ENCODE measurements at regions not wholly inside any gene's neighbourhood (a gene's known extent, or its start where the extent isn't known, plus 50 kb on each side); places are given as distances from the start of the nearest gene placed in this dataset.
A peak's percentile ranks its signal among the peaks of the same experiment; 100 is the strongest.
"Not testable (repeated sequence)": the region's sequence is repeated elsewhere in the genome, so short reads cannot be mapped to it uniquely, and the experiment has no call there.

- Histone ChIP-seq H3K9me3 (no peaks in the 10 kb centered on the region), H3K4me1 (peaks cover 39% of the 10 kb centered on the region), H3K36me3 (no peaks in the 10 kb centered on the region), H3K4me3 (no peak overlapping the region), H3K27me3 (no peaks in the 10 kb centered on the region), H3K27ac (peak overlapping the region; percentile 17)
- TF ChIP-seq, protein P1, sequence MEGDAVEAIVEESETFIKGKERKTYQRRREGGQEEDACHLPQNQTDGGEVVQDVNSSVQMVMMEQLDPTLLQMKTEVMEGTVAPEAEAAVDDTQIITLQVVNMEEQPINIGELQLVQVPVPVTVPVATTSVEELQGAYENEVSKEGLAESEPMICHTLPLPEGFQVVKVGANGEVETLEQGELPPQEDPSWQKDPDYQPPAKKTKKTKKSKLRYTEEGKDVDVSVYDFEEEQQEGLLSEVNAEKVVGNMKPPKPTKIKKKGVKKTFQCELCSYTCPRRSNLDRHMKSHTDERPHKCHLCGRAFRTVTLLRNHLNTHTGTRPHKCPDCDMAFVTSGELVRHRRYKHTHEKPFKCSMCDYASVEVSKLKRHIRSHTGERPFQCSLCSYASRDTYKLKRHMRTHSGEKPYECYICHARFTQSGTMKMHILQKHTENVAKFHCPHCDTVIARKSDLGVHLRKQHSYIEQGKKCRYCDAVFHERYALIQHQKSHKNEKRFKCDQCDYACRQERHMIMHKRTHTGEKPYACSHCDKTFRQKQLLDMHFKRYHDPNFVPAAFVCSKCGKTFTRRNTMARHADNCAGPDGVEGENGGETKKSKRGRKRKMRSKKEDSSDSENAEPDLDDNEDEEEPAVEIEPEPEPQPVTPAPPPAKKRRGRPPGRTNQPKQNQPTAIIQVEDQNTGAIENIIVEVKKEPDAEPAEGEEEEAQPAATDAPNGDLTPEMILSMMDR (IDR thresholded peaks at IDR 0.05), result no peak
- intact Hi-C loops (cut with DNase I), result no loop called here
- DNase-seq, result no peak
- peak; percentile 8 for ATAC-seq
Observed at GRCh38 chr7:104956753-104957450, 57.1 kb upstream of the KMT2E start.

DNA sequence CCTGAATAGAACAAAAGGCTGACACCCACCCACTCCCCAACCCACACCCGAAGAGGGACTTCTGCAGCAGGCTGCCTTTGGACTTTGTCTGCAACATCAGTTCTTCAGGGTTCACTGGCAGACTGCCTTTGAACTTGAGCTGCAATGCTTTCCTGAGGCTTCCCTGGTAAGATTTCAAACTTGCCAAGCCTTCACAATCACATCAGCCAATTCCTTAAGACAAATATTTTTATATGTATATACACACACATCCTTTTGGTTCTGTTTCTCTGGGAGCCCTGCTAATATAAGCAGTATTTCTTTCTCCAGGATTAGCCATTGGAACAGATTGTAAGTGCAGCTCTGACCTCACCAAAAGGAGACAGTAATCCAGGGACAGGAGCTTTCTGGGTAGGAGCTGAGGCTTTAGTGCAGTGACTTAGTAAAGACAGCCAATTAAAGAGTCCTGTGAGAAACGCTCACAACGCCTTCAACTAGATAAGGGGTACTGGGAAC is 55.6 kb upstream of the KMT2E start:
- no peaks in the 10 kb centered on the region for H3K27me3 ChIP-seq
- TF ChIP-seq, protein P1 (IDR thresholded peaks at IDR 0.05), result no peak
- intact Hi-C loops (cut with DNase I), result no loop called here
- H3K9me3 ChIP-seq, result no peaks in the 10 kb centered on the region
- DNase-seq, result no peak
- no peak for ATAC-seq
- no peak overlapping the region for H3K4me3 ChIP-seq
- H3K36me3 ChIP-seq, result no peaks in the 10 kb centered on the region
- no peak overlapping the region for H3K27ac ChIP-seq
- H3K4me1 ChIP-seq, result peaks cover 54% of the 10 kb centered on the region

- ATAC-seq; H3K27ac ChIP-seq; intact Hi-C loops (cut with DNase I); H3K27me3 ChIP-seq; H3K4me3 ChIP-seq; DNase-seq; H3K9me3 ChIP-seq; H3K36me3 ChIP-seq: not testable (repeated sequence)
- peaks cover 65% of the 10 kb centered on the region for H3K4me1 ChIP-seq
Observed at GRCh38 chr7:104959483-104959882, 54.5 kb upstream of the KMT2E start.

- Histone ChIP-seq H3K27me3 (no peaks in the 10 kb centered on the region), H3K9me3 (no peaks in the 10 kb centered on the region), H3K27ac (peak overlapping the region; percentile 70), H3K4me3 (no peak overlapping the region), H3K36me3 (no peaks in the 10 kb centered on the region), H3K4me1 (peaks cover 62% of the 10 kb centered on the region)
- ATAC-seq (peak; percentile 87), DNase-seq (no peak)
- intact Hi-C loops (cut with DNase I), result no loop called here
- TF ChIP-seq, protein P1 (IDR thresholded peaks at IDR 0.05), result no peak
Observed at GRCh38 chr7:104960741-104961448, 53.1 kb upstream of the KMT2E start.

- TF ChIP-seq, protein P1 (IDR thresholded peaks at IDR 0.05), result no peak
- no peak for ATAC-seq
Observed at GRCh38 chr7:104961821-104962220, 52.2 kb upstream of the KMT2E start.

DNA sequence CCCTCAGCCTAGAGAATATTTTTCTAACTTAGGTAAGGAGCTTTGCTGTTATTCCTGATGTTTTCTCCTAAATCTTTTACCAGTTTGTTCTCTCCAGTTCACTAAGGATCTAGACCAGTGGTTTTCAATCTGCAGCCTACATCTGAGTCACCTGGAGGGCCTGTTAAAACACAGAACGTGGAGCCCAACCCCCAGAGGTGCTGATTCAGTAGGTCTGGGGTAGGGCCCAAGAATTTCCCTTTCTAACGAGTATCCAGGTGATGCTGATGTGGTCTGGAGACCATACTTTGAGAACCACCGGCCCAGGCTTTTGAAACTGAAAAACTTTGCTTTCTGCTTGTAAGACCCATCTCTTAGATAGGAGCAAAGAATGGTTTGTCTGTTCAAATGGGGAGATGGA is 51.2 kb upstream of the KMT2E start:
- TF ChIP-seq, protein P1 (IDR thresholded peaks at IDR 0.05), result no peak
- Histone ChIP-seq H3K27me3 (no peaks in the 10 kb centered on the region), H3K4me1 (peaks cover 58% of the 10 kb centered on the region), H3K27ac (peak overlapping the region; percentile 70), H3K9me3 (no peaks in the 10 kb centered on the region), H3K4me3 (no peak overlapping the region), H3K36me3 (no peaks in the 10 kb centered on the region)
- DNase-seq (no peak), ATAC-seq (no peak)
- intact Hi-C loops (cut with DNase I), result no loop called here

More at GRCh38 chr7:104961821-104962220, 52.2 kb upstream of the KMT2E start:
- Histone ChIP-seq H3K27ac (peak overlapping the region; percentile 70), H3K4me1 (peaks cover 60% of the 10 kb centered on the region), H3K27me3 (no peaks in the 10 kb centered on the region), H3K9me3 (no peaks in the 10 kb centered on the region), H3K36me3 (no peaks in the 10 kb centered on the region), H3K4me3 (no peak overlapping the region)
- DNase-seq, result no peak
- intact Hi-C loops (cut with DNase I), result no loop called here

All from upper lobe of right lung (tissue), 1 donor.